Suprapubic skin (tissue), 3 donors: ENCODE measurements at regions not wholly inside any gene's neighbourhood (a gene's known extent, or its start where the extent isn't known, plus 50 kb on each side); places are given as distances from the start of the nearest gene placed in this dataset.

ENCODE experiments used
- POLR2AphosphoS5 ChIP-seq, 3 donors: sonication (generic); formaldehyde crosslinking; IDR thresholded peaks; one replicate each; pipeline ENCODE4 v1.6.1; 2017; ENCODE audit warnings: antibody characterized with exemption in 3 of 3
- TF ChIP-seq, protein P1 (sequence below), 2 donors: fragments of 200-600 bp in 1 of 2; fragments of 450-650 bp in 1 of 2; sonication (generic) in 1 of 2; IDR thresholded peaks; one replicate each; pipeline ENCODE4 v1.5.1; 2016 to 2019; ENCODE audit warnings: antibody characterized with exemption in 2 of 2, mild to moderate bottlenecking in 1 of 2, moderate library complexity in 1 of 2

DNA sequence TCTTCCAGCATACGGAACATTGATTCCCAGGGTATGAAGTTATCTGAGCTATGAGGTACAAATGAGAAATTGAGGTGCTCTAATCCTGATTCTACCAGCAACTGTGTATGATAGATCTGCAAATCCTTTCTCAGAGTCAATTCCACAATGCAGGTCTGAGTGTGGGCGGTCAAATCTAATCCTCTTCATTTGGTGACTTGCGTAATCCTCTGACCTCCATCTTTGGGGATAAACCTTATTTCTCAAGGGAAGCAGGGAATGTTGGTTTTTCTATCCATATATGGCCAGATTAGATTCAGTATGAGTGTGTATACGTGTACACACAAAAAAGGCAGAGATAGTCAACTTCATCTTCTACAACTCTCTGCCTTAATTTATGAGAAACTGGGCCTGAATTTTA, 348.4 kb upstream of the IL12A start:
- TF ChIP-seq, protein P1, sequence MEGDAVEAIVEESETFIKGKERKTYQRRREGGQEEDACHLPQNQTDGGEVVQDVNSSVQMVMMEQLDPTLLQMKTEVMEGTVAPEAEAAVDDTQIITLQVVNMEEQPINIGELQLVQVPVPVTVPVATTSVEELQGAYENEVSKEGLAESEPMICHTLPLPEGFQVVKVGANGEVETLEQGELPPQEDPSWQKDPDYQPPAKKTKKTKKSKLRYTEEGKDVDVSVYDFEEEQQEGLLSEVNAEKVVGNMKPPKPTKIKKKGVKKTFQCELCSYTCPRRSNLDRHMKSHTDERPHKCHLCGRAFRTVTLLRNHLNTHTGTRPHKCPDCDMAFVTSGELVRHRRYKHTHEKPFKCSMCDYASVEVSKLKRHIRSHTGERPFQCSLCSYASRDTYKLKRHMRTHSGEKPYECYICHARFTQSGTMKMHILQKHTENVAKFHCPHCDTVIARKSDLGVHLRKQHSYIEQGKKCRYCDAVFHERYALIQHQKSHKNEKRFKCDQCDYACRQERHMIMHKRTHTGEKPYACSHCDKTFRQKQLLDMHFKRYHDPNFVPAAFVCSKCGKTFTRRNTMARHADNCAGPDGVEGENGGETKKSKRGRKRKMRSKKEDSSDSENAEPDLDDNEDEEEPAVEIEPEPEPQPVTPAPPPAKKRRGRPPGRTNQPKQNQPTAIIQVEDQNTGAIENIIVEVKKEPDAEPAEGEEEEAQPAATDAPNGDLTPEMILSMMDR (IDR thresholded peaks at IDR 0.05): no peak
- TF ChIP-seq POLR2AphosphoS5 (IDR thresholded peaks at IDR 0.05): no peak
